ENCODE measurements at regions not wholly inside any gene's neighbourhood (a gene's known extent, or its start where the extent isn't known, plus 50 kb on each side); places are given as distances from the start of the nearest gene placed in this dataset.

- Histone ChIP-seq H2AFZ (ENCODE audit: low read depth, low read length) (no peak overlapping the region), H3K27me3 (ENCODE audit: control insufficient read depth in 2 of 2, insufficient read depth in 2 of 2, low read length in 2 of 2) (0 out of 5 replicates have a peak, but pooled peaks cover 0 to under 1% of the 10 kb centered on the region in 2 experiments), H3K79me2 (ENCODE audit: control insufficient read depth, insufficient read depth, low read length) (no peaks in the 10 kb centered on the region), H3K9ac (ENCODE audit: insufficient read depth in 1 of 2, low read depth in 2 of 2, low read length in 2 of 2) (no peak overlapping the region), H3K4me1 (replicated peaks in 1 of 2; ENCODE audit: control insufficient read depth in 2 of 2, insufficient read depth in 2 of 2, low read length in 2 of 2) (no peaks in the 10 kb centered on the region), H4K20me1 (replicated peaks; ENCODE audit: control insufficient read depth, insufficient read depth, low read length) (no peaks in the 10 kb centered on the region), H3K4me3 (no peak overlapping the region), H3K4me2 (ENCODE audit: insufficient read depth, low read length) (no peak overlapping the region), H3K9me1 (ENCODE audit: control insufficient read depth, insufficient read depth, low read length) (no peaks in the 10 kb centered on the region), H3K9me3 (replicated peaks; ENCODE audit: control insufficient read depth, insufficient read depth, low read depth, low read length) (no peaks in the 10 kb centered on the region), H3K27ac (ENCODE audit: extremely low read depth, low read depth, low read length) (no peak overlapping the region), H3K36me3 (ENCODE audit: control insufficient read depth, insufficient read depth, low read length) (no peaks in the 10 kb centered on the region)
- intact Hi-C loops (cut with micrococcal nuclease) (no loop called here), in situ Hi-C loops (cut with MboI) (no loop called here)
- FAIRE-seq (no peak), ATAC-seq (no peak), DNase-seq (ENCODE audit: extremely low read depth in 1 of 4, low spot score in 3 of 4) (no peak)
- WGBS (ENCODE audit: insufficient coverage, low coverage, missing lambda C conversion rate), result 0% methylated on average over 11 of the region's 11 CpGs
- ChIA-PET POLR2A (interaction anchor here (0.9 kb wide), 1 partner anchor 16 kb away, joined by 3 read pairs; no protein-coding TSS in a partner anchor), CTCF (ENCODE audit: low intra/inter-chr PET ratio) (no interaction called here)
- no TSS peak for BruUV-seq (replicated peaks)
- TF ChIP-seq GTF2B (IDR thresholded peaks at IDR 0.05; ENCODE audit: extremely low read depth, insufficient read length), result no peak
- TF ChIP-seq HMGXB4 (CRISPR knock-in tag; IDR thresholded peaks at IDR 0.05), result no peak
- no peak for TF ChIP-seq HMG20A (CRISPR knock-in tag; conservative IDR thresholded peaks at IDR 0.05)
- TF ChIP-seq PHB2 (IDR thresholded peaks at IDR 0.05; ENCODE audit: low read depth), result no peak
- no peak for TF ChIP-seq ZNF3 (CRISPR knock-in tag; IDR thresholded peaks at IDR 0.05)
- no peak for TF ChIP-seq ZNF583 (CRISPR knock-in tag; IDR thresholded peaks at IDR 0.05)
- TF ChIP-seq USF1 (CRISPR knock-in tag; IDR thresholded peaks at IDR 0.05), result no peak
- no peak for TF ChIP-seq HNRNPH1 (optimal IDR thresholded peaks at IDR 0.05; ENCODE audit: low read depth, low read length)
- no peak for TF ChIP-seq PREB (CRISPR knock-in tag; IDR thresholded peaks at IDR 0.05)
- no peak for TF ChIP-seq PHF8 (IDR thresholded peaks at IDR 0.05; ENCODE audit: borderline replicate concordance, low read length)
- TF ChIP-seq CREB3 (tag; conservative IDR thresholded peaks at IDR 0.05; ENCODE audit: low read depth), result no peak
- no peak for TF ChIP-seq SMAD4 (CRISPR knock-in tag; conservative IDR thresholded peaks at IDR 0.05)
- no peak for TF ChIP-seq CTBP1 (IDR thresholded peaks at IDR 0.05; ENCODE audit: borderline replicate concordance)
- TF ChIP-seq MIER1 (IDR thresholded peaks at IDR 0.05; ENCODE audit: low read depth), result no peak
Observed at GRCh38 chr1:232519186-232519585, 110.7 kb downstream of the SIPA1L2 start.

All from K562 (cell line).